DND-41 (cell line): ENCODE measurements at regions not wholly inside any gene's neighbourhood (a gene's known extent, or its start where the extent isn't known, plus 50 kb on each side); places are given as distances from the start of the nearest gene placed in this dataset.

Experiments
- EZH2 ChIP-seq: IDR thresholded peaks from 3 replicates; pipeline ENCODE4 v1.6.1; 2012; ENCODE audit warnings: borderline replicate concordance, low read depth, mild to moderate bottlenecking, moderate library complexity, low read length, inconsistent platforms; ENCODE audit not compliant: severe bottlenecking
- TF ChIP-seq, protein P1 (sequence below): IDR thresholded peaks from 2 replicates; pipeline ENCODE4 v1.5.1; 2012; ENCODE audit warnings: borderline replicate concordance, low read length, moderate library complexity, mild to moderate bottlenecking; ENCODE audit not compliant: poor library complexity, severe bottlenecking; ENCODE audit errors: extremely low read depth

DNA sequence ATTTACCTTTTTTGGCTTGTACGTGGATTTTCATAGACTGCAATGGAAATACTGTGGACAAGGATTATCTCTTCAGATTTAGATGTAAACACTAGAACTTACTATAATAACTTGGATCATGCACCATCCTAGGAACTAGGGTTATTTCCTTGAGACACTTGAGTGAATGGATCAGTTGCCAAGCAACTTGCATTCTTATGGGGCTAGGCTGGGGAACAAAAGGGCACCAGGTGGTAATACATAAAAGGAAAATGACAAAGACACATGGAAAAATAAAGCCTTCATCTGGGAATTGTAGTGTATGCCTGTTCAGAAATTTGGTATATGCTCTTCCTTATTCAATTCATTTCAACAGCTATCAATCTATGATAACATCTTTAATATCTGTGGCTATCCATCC, 247.1 kb downstream of the SPRY1 start:
- TF ChIP-seq, protein P1, sequence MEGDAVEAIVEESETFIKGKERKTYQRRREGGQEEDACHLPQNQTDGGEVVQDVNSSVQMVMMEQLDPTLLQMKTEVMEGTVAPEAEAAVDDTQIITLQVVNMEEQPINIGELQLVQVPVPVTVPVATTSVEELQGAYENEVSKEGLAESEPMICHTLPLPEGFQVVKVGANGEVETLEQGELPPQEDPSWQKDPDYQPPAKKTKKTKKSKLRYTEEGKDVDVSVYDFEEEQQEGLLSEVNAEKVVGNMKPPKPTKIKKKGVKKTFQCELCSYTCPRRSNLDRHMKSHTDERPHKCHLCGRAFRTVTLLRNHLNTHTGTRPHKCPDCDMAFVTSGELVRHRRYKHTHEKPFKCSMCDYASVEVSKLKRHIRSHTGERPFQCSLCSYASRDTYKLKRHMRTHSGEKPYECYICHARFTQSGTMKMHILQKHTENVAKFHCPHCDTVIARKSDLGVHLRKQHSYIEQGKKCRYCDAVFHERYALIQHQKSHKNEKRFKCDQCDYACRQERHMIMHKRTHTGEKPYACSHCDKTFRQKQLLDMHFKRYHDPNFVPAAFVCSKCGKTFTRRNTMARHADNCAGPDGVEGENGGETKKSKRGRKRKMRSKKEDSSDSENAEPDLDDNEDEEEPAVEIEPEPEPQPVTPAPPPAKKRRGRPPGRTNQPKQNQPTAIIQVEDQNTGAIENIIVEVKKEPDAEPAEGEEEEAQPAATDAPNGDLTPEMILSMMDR, result no peak
- TF ChIP-seq EZH2, result no peak
